ENCODE measurements at regions not wholly inside any gene's neighbourhood (a gene's known extent, or its start where the extent isn't known, plus 50 kb on each side); places are given as distances from the start of the nearest gene placed in this dataset.

GRCh38 chr13:89136678-89137077 lies 1465.5 kb downstream of the SLITRK5 start:
- FAIRE-seq: no peak
- no peak overlapping the region for H2AFZ ChIP-seq (ENCODE audit: low read depth, low read length)
- TF ChIP-seq MCM2 (IDR thresholded peaks at IDR 0.05; ENCODE audit: low read depth) (no peak), PHB (CRISPR knock-in tag; IDR thresholded peaks at IDR 0.05) (no peak), USF1 (CRISPR knock-in tag; IDR thresholded peaks at IDR 0.05) (no peak), ZNF316 (IDR thresholded peaks at IDR 0.05) (no peak), SMAD1 (IDR thresholded peaks at IDR 0.05; ENCODE audit: low read depth, low read length, partially characterized antibody) (no peak), HNRNPL (IDR thresholded peaks at IDR 0.05; ENCODE audit: low read depth, low read length) (no peak), HOXB6 (CRISPR knock-in tag; IDR thresholded peaks at IDR 0.05; ENCODE audit: borderline replicate concordance) (no peak), TCF3 (CRISPR knock-in tag; IDR thresholded peaks at IDR 0.05) (no peak), RFX7 (CRISPR knock-in tag; IDR thresholded peaks at IDR 0.05) (no peak)
- TF ChIP-seq, protein P1, sequence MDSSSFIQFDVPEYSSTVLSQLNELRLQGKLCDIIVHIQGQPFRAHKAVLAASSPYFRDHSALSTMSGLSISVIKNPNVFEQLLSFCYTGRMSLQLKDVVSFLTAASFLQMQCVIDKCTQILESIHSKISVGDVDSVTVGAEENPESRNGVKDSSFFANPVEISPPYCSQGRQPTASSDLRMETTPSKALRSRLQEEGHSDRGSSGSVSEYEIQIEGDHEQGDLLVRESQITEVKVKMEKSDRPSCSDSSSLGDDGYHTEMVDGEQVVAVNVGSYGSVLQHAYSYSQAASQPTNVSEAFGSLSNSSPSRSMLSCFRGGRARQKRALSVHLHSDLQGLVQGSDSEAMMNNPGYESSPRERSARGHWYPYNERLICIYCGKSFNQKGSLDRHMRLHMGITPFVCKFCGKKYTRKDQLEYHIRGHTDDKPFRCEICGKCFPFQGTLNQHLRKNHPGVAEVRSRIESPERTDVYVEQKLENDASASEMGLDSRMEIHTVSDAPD (CRISPR knock-in tag; IDR thresholded peaks at IDR 0.05): no peak
- TF ChIP-seq, protein P2, sequence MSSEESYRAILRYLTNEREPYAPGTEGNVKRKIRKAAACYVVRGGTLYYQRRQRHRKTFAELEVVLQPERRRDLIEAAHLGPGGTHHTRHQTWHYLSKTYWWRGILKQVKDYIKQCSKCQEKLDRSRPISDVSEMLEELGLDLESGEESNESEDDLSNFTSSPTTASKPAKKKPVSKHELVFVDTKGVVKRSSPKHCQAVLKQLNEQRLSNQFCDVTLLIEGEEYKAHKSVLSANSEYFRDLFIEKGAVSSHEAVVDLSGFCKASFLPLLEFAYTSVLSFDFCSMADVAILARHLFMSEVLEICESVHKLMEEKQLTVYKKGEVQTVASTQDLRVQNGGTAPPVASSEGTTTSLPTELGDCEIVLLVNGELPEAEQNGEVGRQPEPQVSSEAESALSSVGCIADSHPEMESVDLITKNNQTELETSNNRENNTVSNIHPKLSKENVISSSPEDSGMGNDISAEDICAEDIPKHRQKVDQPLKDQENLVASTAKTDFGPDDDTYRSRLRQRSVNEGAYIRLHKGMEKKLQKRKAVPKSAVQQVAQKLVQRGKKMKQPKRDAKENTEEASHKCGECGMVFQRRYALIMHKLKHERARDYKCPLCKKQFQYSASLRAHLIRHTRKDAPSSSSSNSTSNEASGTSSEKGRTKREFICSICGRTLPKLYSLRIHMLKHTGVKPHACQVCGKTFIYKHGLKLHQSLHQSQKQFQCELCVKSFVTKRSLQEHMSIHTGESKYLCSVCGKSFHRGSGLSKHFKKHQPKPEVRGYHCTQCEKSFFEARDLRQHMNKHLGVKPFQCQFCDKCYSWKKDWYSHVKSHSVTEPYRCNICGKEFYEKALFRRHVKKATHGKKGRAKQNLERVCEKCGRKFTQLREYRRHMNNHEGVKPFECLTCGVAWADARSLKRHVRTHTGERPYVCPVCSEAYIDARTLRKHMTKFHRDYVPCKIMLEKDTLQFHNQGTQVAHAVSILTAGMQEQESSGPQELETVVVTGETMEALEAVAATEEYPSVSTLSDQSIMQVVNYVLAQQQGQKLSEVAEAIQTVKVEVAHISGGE (CRISPR knock-in tag; IDR thresholded peaks at IDR 0.05): no peak

More at GRCh38 chr13:89136678-89137077, 1465.5 kb downstream of the SLITRK5 start:
- CTCF ChIA-PET (ENCODE audit: low intra/inter-chr PET ratio): no interaction called here
- Histone ChIP-seq H3K4me2 (ENCODE audit: insufficient read depth, low read length) (no peak overlapping the region), H3K9me1 (ENCODE audit: control insufficient read depth, insufficient read depth, low read length) (no peaks in the 10 kb centered on the region), H3K9ac (ENCODE audit: insufficient read depth in 1 of 2, low read depth in 2 of 2, low read length in 2 of 2) (no peak overlapping the region), H3K9me3 (replicated peaks; ENCODE audit: control insufficient read depth, insufficient read depth, low read depth, low read length) (no peaks in the 10 kb centered on the region), H3K4me3 (no peak overlapping the region), H3K27ac (ENCODE audit: extremely low read depth, low read depth, low read length) (no peak overlapping the region), H3K79me2 (ENCODE audit: control insufficient read depth, insufficient read depth, low read length) (no peaks in the 10 kb centered on the region), H3K27me3 (ENCODE audit: control insufficient read depth in 2 of 2, insufficient read depth in 2 of 2, low read length in 2 of 2) (no peaks in the 10 kb centered on the region), H4K20me1 (replicated peaks; ENCODE audit: control insufficient read depth, insufficient read depth, low read length) (no peaks in the 10 kb centered on the region), H3K36me3 (ENCODE audit: control insufficient read depth, insufficient read depth, low read length) (no peaks in the 10 kb centered on the region), H3K4me1 (replicated peaks in 1 of 2; ENCODE audit: control insufficient read depth in 2 of 2, insufficient read depth in 2 of 2, low read length in 2 of 2) (no peaks in the 10 kb centered on the region)
- in situ Hi-C loops (cut with MboI): no loop called here
- no TSS peak for BruUV-seq (replicated peaks)
- DNase-seq (ENCODE audit: extremely low read depth in 1 of 4, low spot score in 3 of 4) (no peak), ATAC-seq (no peak)
- intact Hi-C loops (cut with micrococcal nuclease): no loop called here
- POLR2A ChIA-PET: no interaction called here
- WGBS (ENCODE audit: insufficient coverage, low coverage, missing lambda C conversion rate): 10% methylated on average over 1 of the region's 3 CpGs

Measured in K562 (cell line).